ENCODE measurements at regions not wholly inside any gene's neighbourhood (a gene's known extent, or its start where the extent isn't known, plus 50 kb on each side); places are given as distances from the start of the nearest gene placed in this dataset.
A peak's percentile ranks its signal among the peaks of the same experiment; 100 is the strongest.
"Not testable (repeated sequence)": the region's sequence is repeated elsewhere in the genome, so short reads cannot be mapped to it uniquely, and the experiment has no call there.

GRCh38 chr15:45866616-45867015 is 231.8 kb downstream of the SQOR start:
- DNase-seq (ENCODE audit: low read depth), result no peak

GRCh38 chr15:45867281-45867680 is 232.5 kb downstream of the SQOR start:
- no peak for DNase-seq (ENCODE audit: low read depth)

GRCh38 chr15:45868109-45868691 is 233.4 kb downstream of the SQOR start:
- DNase-seq (ENCODE audit: low read depth), result no peak

- DNase-seq (ENCODE audit: low read depth), result no peak
These were observed 234.3 kb downstream of the SQOR start for GRCh38 chr15:45869034-45869668.

- DNase-seq (ENCODE audit: low read depth), result peak; percentile 3
These were observed 236.5 kb downstream of the SQOR start for GRCh38 chr15:45871121-45871855.

- no peak for DNase-seq (ENCODE audit: low read depth)
These were observed 239.0 kb downstream of the SQOR start for GRCh38 chr15:45873781-45874180.

GRCh38 chr15:45874566-45874965 is 239.7 kb downstream of the SQOR start:
- not testable (repeated sequence) for DNase-seq (ENCODE audit: low read depth)

- no peak for DNase-seq (ENCODE audit: low read depth)
These were observed 249.5 kb downstream of the SQOR start for GRCh38 chr15:45884289-45884688.

- no peak for DNase-seq (ENCODE audit: low read depth)
These were observed 250.1 kb downstream of the SQOR start for GRCh38 chr15:45884755-45885445.

- no peak for DNase-seq (ENCODE audit: low read depth)
These were observed 251.0 kb downstream of the SQOR start for GRCh38 chr15:45885801-45886200.

- DNase-seq (ENCODE audit: low read depth), result peak; percentile 30
These were observed 256.9 kb downstream of the SQOR start for GRCh38 chr15:45891766-45892165.

GRCh38 chr15:45892182-45892581 is 257.4 kb downstream of the SQOR start:
- DNase-seq (ENCODE audit: low read depth), result peak; percentile 64

GRCh38 chr15:45903283-45903682 is 268.5 kb downstream of the SQOR start:
- no peak for DNase-seq (ENCODE audit: low read depth)

- DNase-seq (ENCODE audit: low read depth), result no peak
These were observed 269.2 kb downstream of the SQOR start for GRCh38 chr15:45904019-45904418.

GRCh38 chr15:45906230-45906629 is 271.4 kb downstream of the SQOR start:
- no peak for DNase-seq (ENCODE audit: low read depth)

GRCh38 chr15:45910671-45911070 is 275.8 kb downstream of the SQOR start:
- no peak for DNase-seq (ENCODE audit: low read depth)

GRCh38 chr15:45913451-45913850 is 278.6 kb downstream of the SQOR start:
- no peak for DNase-seq (ENCODE audit: low read depth)

GRCh38 chr15:45914425-45914824 is 279.6 kb downstream of the SQOR start:
- no peak for DNase-seq (ENCODE audit: low read depth)

- no peak for DNase-seq (ENCODE audit: low read depth)
These were observed 284.0 kb downstream of the SQOR start for GRCh38 chr15:45918839-45919238.

GRCh38 chr15:45919806-45920205 is 285.0 kb downstream of the SQOR start:
- DNase-seq (ENCODE audit: low read depth), result peak; percentile 54

- peak; percentile 70 for DNase-seq (ENCODE audit: low read depth)
These were observed 286.5 kb downstream of the SQOR start for GRCh38 chr15:45921376-45921775.

- no peak for DNase-seq (ENCODE audit: low read depth)
These were observed 287.1 kb downstream of the SQOR start for GRCh38 chr15:45921978-45922377.
